PFSK-1 (cell line): ENCODE measurements at regions not wholly inside any gene's neighbourhood (a gene's known extent, or its start where the extent isn't known, plus 50 kb on each side); places are given as distances from the start of the nearest gene placed in this dataset.

ENCODE experiments used
- FOXP2 ChIP-seq: optimal IDR thresholded peaks from 2 replicates; pipeline ENCODE3; 2011; ENCODE audit warnings: borderline replicate concordance, control low read depth, inconsistent platforms; ENCODE audit not compliant: insufficient read depth; ENCODE audit errors: extremely low read length, extremely low read depth
- POLR2AphosphoS5 ChIP-seq: IDR thresholded peaks from 2 replicates; pipeline ENCODE4 v1.6.1; 2012; ENCODE audit warnings: low read depth, mild to moderate bottlenecking, control low read depth, low read length, moderate library complexity
- REST ChIP-seq, 2 experiments: IDR thresholded peaks; 2 replicates each; pipeline versions ENCODE4 v1.6.1 to v1.8.0; 2011 to 2012; ENCODE audit warnings: low read depth in 2 of 2, low read length in 2 of 2, control low read depth in 1 of 2, inconsistent platforms in 1 of 2, mild to moderate bottlenecking in 1 of 2, moderate library complexity in 1 of 2; ENCODE audit not compliant: insufficient read depth in 1 of 2
- SIN3A ChIP-seq: IDR thresholded peaks from 2 replicates; pipeline ENCODE4 v1.6.1; 2012; ENCODE audit warnings: mild to moderate bottlenecking, low read length, moderate library complexity, borderline replicate concordance; ENCODE audit not compliant: insufficient read depth
- TAF1 ChIP-seq: IDR thresholded peaks from 2 replicates; pipeline ENCODE4 v1.6.1; 2012; ENCODE audit warnings: low read length, control low read depth, borderline replicate concordance; ENCODE audit not compliant: insufficient read depth

DNA sequence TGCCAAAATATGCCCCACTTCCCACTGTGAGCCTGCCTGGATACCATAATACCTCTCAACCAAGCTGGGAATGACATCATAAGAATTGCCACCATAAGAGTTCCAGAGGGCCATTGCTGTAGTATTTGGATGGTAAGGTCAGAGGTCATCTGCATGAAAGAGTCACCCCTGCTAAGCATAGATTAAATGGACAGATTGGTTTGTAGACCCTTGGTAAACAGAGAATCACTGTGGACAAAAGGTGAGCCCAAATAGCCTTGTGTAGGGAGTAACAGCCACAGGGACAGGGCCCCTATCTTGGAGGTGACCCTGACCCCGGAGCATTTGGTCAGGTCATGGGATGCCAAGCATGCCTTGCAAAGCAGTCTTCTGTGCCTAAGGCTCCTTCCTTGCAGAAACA is 129.7 kb downstream of the GPAM start:
- no peak for TF ChIP-seq REST (IDR thresholded peaks at IDR 0.05; ENCODE audit: insufficient read depth in 1 of 2, low read depth in 2 of 2, low read length in 2 of 2)
- no peak for TF ChIP-seq POLR2AphosphoS5
- no peak for TF ChIP-seq SIN3A

GRCh38 chr10:112054516-112054915 is 129.0 kb downstream of the GPAM start:
- TF ChIP-seq TAF1 (no peak), POLR2AphosphoS5 (no peak), REST (IDR thresholded peaks at IDR 0.05; ENCODE audit: insufficient read depth in 1 of 2, low read depth in 2 of 2, low read length in 2 of 2) (no peak), FOXP2 (no peak), SIN3A (no peak)

GRCh38 chr10:112057072-112057471 is 126.5 kb downstream of the GPAM start:
- TF ChIP-seq REST (IDR thresholded peaks at IDR 0.05; ENCODE audit: insufficient read depth in 1 of 2, low read depth in 2 of 2, low read length in 2 of 2): no peak
- TF ChIP-seq SIN3A: no peak
- TF ChIP-seq TAF1: no peak
- no peak for TF ChIP-seq POLR2AphosphoS5
- TF ChIP-seq FOXP2: no peak

- TF ChIP-seq SIN3A: no peak
- no peak for TF ChIP-seq REST (IDR thresholded peaks at IDR 0.05; ENCODE audit: insufficient read depth in 1 of 2, low read depth in 2 of 2, low read length in 2 of 2)
- TF ChIP-seq TAF1: no peak
- no peak for TF ChIP-seq FOXP2
- TF ChIP-seq POLR2AphosphoS5: no peak
Measured at GRCh38 chr10:112059220-112059619, 124.3 kb downstream of the GPAM start.

GRCh38 chr10:112071596-112072133 is 111.9 kb downstream of the GPAM start:
- TF ChIP-seq TAF1: no peak
- no peak for TF ChIP-seq SIN3A
- TF ChIP-seq REST (IDR thresholded peaks at IDR 0.05; ENCODE audit: insufficient read depth in 1 of 2, low read depth in 2 of 2, low read length in 2 of 2): no peak
- no peak for TF ChIP-seq POLR2AphosphoS5
- TF ChIP-seq FOXP2: no peak
